Type B pancreatic cell (in vitro differentiated cells): ENCODE measurements at regions not wholly inside any gene's neighbourhood (a gene's known extent, or its start where the extent isn't known, plus 50 kb on each side); places are given as distances from the start of the nearest gene placed in this dataset.
A peak's percentile ranks its signal among the peaks of the same experiment; 100 is the strongest.

Experiments
- DNase-seq: peaks from one replicate; pipeline ENCODE4 v3.0.0; 2021; ENCODE audit warnings: mixed read lengths; ENCODE audit not compliant: unreplicated experiment; ENCODE audit errors: extremely low spot score
- H3K27ac Mint-ChIP-seq: 2 replicates; pipeline ENCODE4 v1.8.0; 2021; ENCODE audit warnings: mild to moderate bottlenecking, mixed read lengths
- H3K27me3 Mint-ChIP-seq: 2 replicates; pipeline ENCODE4 v1.8.0; 2021; ENCODE audit warnings: mixed read lengths
- H3K36me3 Mint-ChIP-seq: 2 replicates; pipeline ENCODE4 v1.8.0; 2021; ENCODE audit warnings: mixed read lengths
- H3K4me1 Mint-ChIP-seq: one replicate; pipeline ENCODE4 v1.8.0; 2021; ENCODE audit warnings: mixed read lengths; ENCODE audit not compliant: unreplicated experiment
- H3K4me3 Mint-ChIP-seq: 2 replicates; pipeline ENCODE4 v1.8.0; 2021; ENCODE audit warnings: mild to moderate bottlenecking, mixed read lengths
- H3K9me3 Mint-ChIP-seq: 2 replicates; pipeline ENCODE4 v1.8.0; 2021; ENCODE audit warnings: mixed read lengths
- TF ChIP-seq, protein P1 (sequence below): fragments of 200-600 bp; sonication (generic); conservative IDR thresholded peaks from 2 replicates; pipeline ENCODE4 v1.5.0; 2021; ENCODE audit warnings: antibody characterized with exemption, mild to moderate bottlenecking

DNA sequence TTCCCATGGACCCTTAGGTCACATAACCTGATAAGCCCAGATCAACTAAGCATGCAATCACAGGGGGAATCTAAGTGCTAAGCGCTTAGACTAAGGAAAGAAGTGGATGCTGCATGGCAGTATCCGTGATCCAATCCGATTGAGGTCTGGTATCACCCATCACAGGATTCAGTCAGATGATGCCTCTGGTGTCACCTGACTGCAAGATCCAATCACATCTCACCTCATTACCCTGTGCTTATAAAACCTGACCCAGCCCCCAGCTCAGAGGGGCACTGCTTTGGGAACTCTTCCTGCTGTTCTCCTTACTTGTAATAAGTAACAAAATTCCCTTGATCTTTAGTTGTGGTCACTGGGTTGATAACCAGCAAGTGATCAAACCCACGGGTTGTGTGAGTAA is 84.7 kb upstream of the TMEM168 start:
- peaks cover 11% of the 10 kb centered on the region for H3K4me1 Mint-ChIP-seq
- H3K9me3 Mint-ChIP-seq: peaks cover 3% of the 10 kb centered on the region
- no peak for DNase-seq
- peaks cover 24% of the 10 kb centered on the region for H3K36me3 Mint-ChIP-seq
- no peak overlapping the region for H3K4me3 Mint-ChIP-seq
- H3K27me3 Mint-ChIP-seq: no peaks in the 10 kb centered on the region
- no peak overlapping the region for H3K27ac Mint-ChIP-seq
- TF ChIP-seq, protein P1, sequence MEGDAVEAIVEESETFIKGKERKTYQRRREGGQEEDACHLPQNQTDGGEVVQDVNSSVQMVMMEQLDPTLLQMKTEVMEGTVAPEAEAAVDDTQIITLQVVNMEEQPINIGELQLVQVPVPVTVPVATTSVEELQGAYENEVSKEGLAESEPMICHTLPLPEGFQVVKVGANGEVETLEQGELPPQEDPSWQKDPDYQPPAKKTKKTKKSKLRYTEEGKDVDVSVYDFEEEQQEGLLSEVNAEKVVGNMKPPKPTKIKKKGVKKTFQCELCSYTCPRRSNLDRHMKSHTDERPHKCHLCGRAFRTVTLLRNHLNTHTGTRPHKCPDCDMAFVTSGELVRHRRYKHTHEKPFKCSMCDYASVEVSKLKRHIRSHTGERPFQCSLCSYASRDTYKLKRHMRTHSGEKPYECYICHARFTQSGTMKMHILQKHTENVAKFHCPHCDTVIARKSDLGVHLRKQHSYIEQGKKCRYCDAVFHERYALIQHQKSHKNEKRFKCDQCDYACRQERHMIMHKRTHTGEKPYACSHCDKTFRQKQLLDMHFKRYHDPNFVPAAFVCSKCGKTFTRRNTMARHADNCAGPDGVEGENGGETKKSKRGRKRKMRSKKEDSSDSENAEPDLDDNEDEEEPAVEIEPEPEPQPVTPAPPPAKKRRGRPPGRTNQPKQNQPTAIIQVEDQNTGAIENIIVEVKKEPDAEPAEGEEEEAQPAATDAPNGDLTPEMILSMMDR: no peak

DNA sequence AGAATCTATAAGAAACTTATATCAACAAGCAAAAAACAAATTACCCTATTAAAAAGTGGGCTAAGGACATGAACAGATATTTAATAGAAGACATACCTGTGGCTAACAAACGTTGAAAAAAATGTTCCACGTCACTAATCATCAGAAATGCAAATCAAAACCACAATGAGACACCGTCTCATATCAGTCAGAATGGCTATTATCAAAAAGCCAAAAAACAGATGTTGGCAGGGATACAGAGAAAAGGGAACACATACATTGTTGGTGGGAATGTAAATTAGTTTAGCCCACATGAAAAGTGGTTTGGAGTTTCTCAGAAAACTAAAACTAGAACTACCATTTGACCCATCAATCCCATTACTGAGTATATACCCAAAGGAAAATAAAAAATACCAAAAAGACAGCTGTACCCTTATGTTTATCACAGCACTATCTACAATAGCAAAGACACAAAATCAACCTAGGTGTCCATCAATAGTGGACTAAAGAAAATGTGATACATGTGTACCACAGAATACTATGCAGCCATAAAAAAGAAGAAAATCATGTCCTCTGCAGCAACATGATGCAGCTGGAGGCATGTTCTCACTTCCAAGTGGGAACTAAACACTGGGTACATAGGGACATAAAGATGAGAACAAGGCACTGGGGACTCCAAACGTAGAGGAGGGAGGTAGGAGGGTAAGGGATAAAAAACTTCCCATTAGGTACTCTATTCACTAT is 83.8 kb upstream of the TMEM168 start:
- Mint-ChIP-seq H3K4me1 (peaks cover 8% of the 10 kb centered on the region), H3K27me3 (no peaks in the 10 kb centered on the region), H3K4me3 (no peak overlapping the region), H3K27ac (no peak overlapping the region), H3K36me3 (peaks cover 24% of the 10 kb centered on the region), H3K9me3 (peaks cover 12% of the 10 kb centered on the region)
- TF ChIP-seq, protein P1: no peak
- DNase-seq: no peak

DNA sequence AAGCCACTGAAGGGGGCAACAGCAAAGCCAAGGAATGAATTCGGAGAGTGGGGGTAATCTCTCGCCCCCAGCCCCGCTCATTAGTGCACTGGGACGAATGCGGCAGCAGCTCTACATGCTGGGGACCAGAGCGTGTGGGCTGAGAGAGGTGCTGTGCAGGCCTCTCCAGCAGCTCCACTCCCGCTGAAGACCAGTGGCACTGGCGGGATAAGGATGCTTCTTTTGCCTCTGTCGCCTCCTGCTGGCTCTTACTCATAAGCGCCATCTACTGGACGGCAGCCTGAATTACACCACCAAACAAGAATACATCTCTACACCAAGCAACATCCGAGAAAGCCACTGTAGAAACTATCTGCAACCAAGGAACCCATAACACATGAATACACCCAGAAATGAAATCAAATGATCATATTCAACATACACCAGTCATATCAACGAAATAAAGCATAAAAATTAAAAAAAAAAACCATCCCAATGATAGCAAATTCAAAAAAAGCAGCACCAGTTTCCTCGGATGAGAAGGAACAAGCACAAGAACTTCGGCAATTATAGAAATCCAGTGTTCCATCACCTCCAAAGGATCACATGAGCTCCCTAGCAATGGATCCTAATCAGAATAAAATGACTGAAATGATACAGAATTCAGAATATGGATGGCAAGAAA is 79.0 kb upstream of the TMEM168 start:
- Mint-ChIP-seq H3K4me3 (no peak overlapping the region), H3K4me1 (no peaks in the 10 kb centered on the region), H3K27me3 (no peaks in the 10 kb centered on the region), H3K9me3 (peaks cover 12% of the 10 kb centered on the region), H3K36me3 (peaks cover 23% of the 10 kb centered on the region), H3K27ac (no peak overlapping the region)
- no peak for DNase-seq
- TF ChIP-seq, protein P1: peak; percentile 78

DNA sequence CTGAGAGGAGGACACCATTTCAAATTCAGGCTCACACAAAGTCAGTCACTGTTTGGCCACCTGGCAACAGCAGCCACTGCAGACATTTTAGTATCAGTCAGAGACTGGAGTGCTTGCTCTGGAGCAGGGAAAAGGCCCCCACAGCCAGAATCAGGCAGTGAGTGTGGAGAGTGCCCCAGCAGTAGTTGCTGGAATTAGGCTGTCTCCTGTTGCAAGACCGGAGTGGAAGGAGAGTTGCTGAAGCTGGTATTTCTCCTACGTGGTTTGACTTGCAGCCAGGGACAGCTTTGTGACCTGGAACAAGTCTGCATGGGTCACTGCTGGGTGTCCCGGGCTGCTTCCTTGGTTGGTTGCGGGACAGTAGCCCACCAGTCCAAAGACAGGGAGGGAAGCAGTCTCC is 78.4 kb upstream of the TMEM168 start:
- H3K27ac Mint-ChIP-seq: no peak overlapping the region
- no peaks in the 10 kb centered on the region for H3K27me3 Mint-ChIP-seq
- no peak overlapping the region for H3K4me3 Mint-ChIP-seq
- H3K9me3 Mint-ChIP-seq: peaks cover 12% of the 10 kb centered on the region
- peaks cover 28% of the 10 kb centered on the region for H3K36me3 Mint-ChIP-seq
- no peaks in the 10 kb centered on the region for H3K4me1 Mint-ChIP-seq
- TF ChIP-seq, protein P1: no peak
- DNase-seq: no peak

DNA sequence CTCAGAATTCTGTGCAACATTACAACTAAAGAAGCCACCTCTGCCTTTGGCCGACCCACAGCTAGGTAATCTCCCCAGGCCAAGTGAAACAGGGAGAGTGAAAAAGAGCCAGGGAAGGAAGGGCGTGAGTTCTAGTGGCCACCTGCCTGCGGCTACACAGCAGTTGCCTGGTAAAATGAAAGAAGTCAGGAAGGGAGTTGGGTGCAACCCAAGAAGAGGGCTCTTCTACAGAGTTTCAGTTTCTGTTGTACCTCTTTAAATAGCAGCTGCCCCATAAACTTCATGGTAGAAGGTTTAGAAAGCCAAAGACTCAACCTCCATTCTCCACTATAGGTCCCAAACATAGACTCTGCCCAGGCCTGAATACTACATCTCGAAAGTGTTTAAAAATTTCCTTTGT is 76.2 kb upstream of the TMEM168 start:
- H3K4me3 Mint-ChIP-seq: no peak overlapping the region
- TF ChIP-seq, protein P1: no peak
- H3K9me3 Mint-ChIP-seq: peaks cover 16% of the 10 kb centered on the region
- no peaks in the 10 kb centered on the region for H3K4me1 Mint-ChIP-seq
- no peak for DNase-seq
- peaks cover 28% of the 10 kb centered on the region for H3K36me3 Mint-ChIP-seq
- H3K27ac Mint-ChIP-seq: no peak overlapping the region
- H3K27me3 Mint-ChIP-seq: no peaks in the 10 kb centered on the region
